ENCODE measurements at regions not wholly inside any gene's neighbourhood (a gene's known extent, or its start where the extent isn't known, plus 50 kb on each side); places are given as distances from the start of the nearest gene placed in this dataset.

DNA sequence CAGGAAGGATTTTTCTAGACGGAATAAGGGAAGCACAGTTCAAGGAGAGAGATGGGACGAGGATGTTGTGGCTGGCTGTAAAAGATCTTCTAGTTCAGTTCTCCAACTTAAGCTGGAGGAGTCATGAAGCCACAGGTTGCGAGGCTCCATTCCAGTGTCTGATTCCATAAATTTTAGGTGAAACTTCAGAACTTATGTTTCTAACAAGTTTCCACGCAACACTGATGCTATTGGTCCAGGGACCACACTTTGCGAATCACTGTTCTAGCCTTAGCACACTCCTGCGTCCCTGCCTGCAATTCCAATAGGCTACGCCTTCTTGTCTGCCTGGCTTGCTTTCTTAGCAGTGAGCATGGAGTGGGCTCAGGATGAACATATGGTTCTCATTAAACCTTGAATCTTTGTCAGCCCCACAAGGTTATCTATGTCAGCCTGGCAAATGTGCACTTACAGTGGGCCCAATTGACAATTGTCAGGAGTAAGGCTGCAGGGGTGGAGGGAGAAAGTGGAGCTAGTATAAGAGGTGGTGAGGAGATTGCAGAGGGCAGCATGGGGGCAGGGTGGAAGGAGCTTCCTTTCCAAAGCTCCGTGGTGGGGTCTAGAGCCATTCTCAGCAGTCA is 438.1 kb upstream of the ST6GAL2 start:
- DNase-seq (ENCODE audit: low spot score): no peak
- H3K4me3 ChIP-seq: no peak overlapping the region
- TF ChIP-seq, protein P1, sequence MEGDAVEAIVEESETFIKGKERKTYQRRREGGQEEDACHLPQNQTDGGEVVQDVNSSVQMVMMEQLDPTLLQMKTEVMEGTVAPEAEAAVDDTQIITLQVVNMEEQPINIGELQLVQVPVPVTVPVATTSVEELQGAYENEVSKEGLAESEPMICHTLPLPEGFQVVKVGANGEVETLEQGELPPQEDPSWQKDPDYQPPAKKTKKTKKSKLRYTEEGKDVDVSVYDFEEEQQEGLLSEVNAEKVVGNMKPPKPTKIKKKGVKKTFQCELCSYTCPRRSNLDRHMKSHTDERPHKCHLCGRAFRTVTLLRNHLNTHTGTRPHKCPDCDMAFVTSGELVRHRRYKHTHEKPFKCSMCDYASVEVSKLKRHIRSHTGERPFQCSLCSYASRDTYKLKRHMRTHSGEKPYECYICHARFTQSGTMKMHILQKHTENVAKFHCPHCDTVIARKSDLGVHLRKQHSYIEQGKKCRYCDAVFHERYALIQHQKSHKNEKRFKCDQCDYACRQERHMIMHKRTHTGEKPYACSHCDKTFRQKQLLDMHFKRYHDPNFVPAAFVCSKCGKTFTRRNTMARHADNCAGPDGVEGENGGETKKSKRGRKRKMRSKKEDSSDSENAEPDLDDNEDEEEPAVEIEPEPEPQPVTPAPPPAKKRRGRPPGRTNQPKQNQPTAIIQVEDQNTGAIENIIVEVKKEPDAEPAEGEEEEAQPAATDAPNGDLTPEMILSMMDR (IDR thresholded peaks at IDR 0.05): no peak

DNA sequence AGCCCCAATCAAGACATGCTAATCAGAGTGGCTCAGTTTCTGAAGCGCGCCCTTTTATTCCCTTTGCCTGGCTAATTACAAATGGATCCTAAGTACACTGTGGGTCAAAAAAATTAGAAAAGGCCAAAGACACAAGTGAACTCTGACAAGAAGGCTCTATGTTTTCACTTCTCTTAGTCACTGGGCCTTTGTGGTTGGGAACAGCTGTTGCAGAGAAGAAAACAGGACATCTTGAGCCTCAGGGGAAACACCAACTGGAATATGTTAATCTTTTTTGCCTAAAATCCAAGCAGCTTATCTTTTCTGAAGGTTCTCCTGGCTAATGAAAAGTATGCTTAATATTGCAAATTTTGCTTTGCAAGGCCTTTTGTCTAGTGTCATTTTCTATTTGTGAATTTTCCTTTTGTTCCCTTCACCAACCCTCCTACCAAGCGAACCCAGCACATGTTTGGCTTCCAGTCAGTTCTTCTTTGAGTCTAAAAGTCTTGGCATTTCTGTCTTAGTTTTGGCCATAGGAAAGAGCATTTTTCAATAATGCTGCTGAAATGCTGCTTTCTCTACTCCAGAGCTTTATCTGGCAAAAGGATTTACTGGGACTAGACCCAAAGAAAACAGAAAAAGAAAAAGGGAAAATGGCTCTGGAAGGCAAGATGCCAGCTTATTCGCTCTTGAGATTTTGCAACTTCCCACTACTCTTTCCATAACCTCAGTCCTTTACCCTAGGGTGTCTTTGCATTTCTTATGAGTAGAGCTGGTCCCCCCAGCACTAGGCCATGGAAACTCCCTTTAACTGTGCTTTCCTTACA is 440.2 kb upstream of the ST6GAL2 start:
- Histone ChIP-seq H3K27ac (peak overlapping the region; percentile 40 to 82), H3K4me3 (no peak overlapping the region)
- TF ChIP-seq, protein P1 (IDR thresholded peaks at IDR 0.05): no peak
- DNase-seq (ENCODE audit: low spot score): no peak

More for the DNA sequence above, 438.1 kb upstream of the ST6GAL2 start:
- H3K27ac ChIP-seq: no peak overlapping the region

DNA sequence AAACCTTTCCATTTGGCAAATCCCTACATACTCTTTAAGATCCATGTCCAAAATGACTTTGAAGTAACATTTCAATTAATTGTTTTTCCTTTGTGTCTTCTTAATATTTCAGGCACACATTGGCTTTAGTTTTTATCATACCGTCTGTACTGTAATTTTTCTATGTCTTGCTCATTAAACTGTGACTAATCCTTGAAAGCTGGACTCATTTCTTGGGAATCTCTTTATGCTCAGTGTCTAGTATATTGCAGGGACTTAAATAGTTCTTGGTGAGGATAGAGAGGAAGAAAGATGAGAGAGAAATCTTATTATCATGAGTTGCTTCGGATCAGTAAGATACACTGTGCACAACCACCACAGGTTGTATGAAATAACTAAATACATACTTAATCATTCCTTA is 448.3 kb upstream of the ST6GAL2 start:
- DNase-seq (ENCODE audit: low spot score): no peak
- no peak overlapping the region for H3K4me3 ChIP-seq
- TF ChIP-seq, protein P1 (IDR thresholded peaks at IDR 0.05): no peak
- no peak overlapping the region for H3K27ac ChIP-seq

DNA sequence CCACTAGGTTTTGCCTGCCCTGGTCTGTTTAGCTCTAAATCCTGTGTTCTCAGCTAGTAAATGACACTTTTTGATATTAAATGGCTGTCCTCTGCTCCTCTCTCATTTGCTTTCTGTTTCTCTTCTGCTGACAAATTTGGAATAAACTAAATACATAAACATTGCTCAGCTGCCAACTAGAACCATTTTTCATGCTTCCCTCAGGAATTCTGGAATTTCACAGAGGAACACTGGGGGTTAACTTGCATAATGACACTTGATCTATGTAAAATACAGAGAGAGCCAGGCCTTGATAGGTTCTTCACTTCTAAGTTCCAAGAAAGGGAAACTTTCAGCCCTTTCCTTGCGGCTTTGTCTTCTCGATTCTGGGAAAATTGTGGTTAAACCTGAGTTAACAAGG is 450.6 kb upstream of the ST6GAL2 start:
- no peak for DNase-seq (ENCODE audit: low spot score)
- peak overlapping the region; percentile 55 to 62 for H3K27ac ChIP-seq

DNA sequence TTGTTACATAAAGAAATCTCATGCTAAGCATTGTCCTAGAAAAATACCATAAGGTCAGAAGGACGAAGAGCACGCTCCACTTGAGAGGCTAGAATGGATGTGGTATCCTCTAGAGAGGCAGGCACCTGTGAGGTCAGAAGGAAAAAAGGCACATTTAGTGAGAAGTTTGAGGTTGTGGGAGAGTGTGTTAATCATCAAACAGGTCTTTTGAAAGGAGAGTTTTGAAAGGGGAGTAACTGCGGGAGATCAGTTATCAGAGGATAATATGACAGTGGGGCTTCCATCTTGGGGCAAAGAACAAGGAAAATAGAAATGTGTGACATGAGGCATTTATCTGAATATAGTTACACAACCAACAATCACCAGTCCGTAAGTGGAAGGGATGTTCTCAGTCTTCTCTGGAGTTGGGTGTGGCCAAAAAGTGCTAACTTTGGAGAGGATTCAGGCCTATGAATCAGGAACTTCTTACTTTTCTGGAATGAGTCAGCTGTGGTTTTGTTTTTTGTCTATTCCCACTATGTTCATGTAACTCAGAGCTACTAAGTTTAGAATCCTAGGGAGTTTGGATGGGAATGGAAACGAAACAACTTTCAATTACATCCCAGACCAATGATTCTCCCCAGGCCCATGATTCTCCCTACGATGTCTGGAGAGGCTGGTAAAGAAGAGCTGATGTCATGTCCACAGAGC is 451.4 kb upstream of the ST6GAL2 start:
- Histone ChIP-seq H3K4me3 (no peak overlapping the region), H3K27ac (peak overlapping the region; percentile 55 to 62)
- TF ChIP-seq, protein P1 (IDR thresholded peaks at IDR 0.05): no peak
- no peak for DNase-seq (ENCODE audit: low spot score)

More for the DNA sequence above, 450.6 kb upstream of the ST6GAL2 start:
- TF ChIP-seq, protein P1 (IDR thresholded peaks at IDR 0.05): no peak
- peak overlapping the region; percentile 18 for H3K4me3 ChIP-seq

DNA sequence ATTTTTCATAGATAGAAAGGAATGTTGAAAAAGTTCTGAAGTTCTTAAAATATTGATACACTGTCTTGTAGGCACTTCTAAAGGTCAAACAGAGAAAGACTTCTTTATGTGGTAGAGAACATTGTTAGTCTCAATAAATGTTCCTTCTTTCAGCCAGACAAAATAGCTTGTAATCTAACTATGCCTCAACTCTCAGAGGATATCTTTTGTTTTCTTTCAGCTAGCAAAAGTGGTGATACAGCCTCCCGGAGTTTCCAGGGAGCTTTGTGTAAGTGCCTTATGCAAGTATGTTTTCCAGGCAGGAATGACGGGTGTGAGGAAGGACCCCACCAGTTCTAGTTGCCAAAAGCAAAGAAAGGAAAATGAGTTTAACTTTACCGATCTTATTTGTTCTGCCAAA is 452.1 kb upstream of the ST6GAL2 start:
- Histone ChIP-seq H3K4me3 (no peak overlapping the region), H3K27ac (peak overlapping the region; percentile 55 to 62)
- TF ChIP-seq, protein P1 (IDR thresholded peaks at IDR 0.05): no peak
- no peak for DNase-seq (ENCODE audit: low spot score)
